Endothelial cell of umbilical vein (primary cell): ENCODE measurements at regions not wholly inside any gene's neighbourhood (a gene's known extent, or its start where the extent isn't known, plus 50 kb on each side); places are given as distances from the start of the nearest gene placed in this dataset.

Experiments used
- BruUV-seq: library from RNA; stranded (reverse); fragments of 400-500 nt; replicated peaks from 2 replicates; lab custom pipeline; 2021; lab: Mats Ljungman, UMichigan
- CTCF ChIA-PET: fragments of 300-600, 350-600 bp; sonication (Branson Sonifier 250); formaldehyde crosslinking; loops from one replicate; lab custom pipeline; 2021; ENCODE audit warnings: antibody characterized with exemption, inconsistent platforms; lab: Charles Lee
- POLR2A ChIA-PET: fragments of 300-600, 350-600 bp; sonication (Branson Sonifier 250); formaldehyde crosslinking; loops from one replicate; lab custom pipeline; 2021; ENCODE audit warnings: antibody characterized with exemption, inconsistent platforms; lab: Charles Lee
- DNase-seq: peaks from one replicate; pipeline ENCODE4 v3.0.0-alpha.2; 2011; ENCODE audit warnings: low read depth, low spot score
- FAIRE-seq: peaks from 2 replicates; lab custom pipeline; 2011; peaks lifted over from hg19 to GRCh38; lab: Jason Lieb, UNC
- H2AFZ ChIP-seq: 2 replicates; pipeline ENCODE4 v1.6.0; 2012; ENCODE audit warnings: low read depth, low read length, control low read depth, inconsistent platforms
- H3K27ac ChIP-seq: 2 replicates; pipeline ENCODE4 v1.5.1; 2011; ENCODE audit warnings: low read depth, mild to moderate bottlenecking, control low read depth, low read length, moderate library complexity; ENCODE audit not compliant: insufficient read depth
- H3K27me3 ChIP-seq, 2 experiments: 2 replicates each; pipeline versions ENCODE4 v1.6.0 to v1.6.1; 2011; ENCODE audit warnings: low read length in 2 of 2, mixed read lengths in 1 of 2; ENCODE audit not compliant: control insufficient read depth in 2 of 2, insufficient read depth in 2 of 2
- H3K36me3 ChIP-seq, 2 experiments: 2 replicates in 1 of 2; 3 replicates in 1 of 2; pipeline ENCODE4 v1.5.1; 2011; ENCODE audit warnings: low read length in 2 of 2, mild to moderate bottlenecking in 1 of 2, moderate library complexity in 1 of 2; ENCODE audit not compliant: control insufficient read depth in 2 of 2, insufficient read depth in 2 of 2; ENCODE audit errors: extremely low read depth in 1 of 2
- H3K4me1 ChIP-seq: 3 replicates; pipeline ENCODE4 v1.5.1; 2011; ENCODE audit warnings: mild to moderate bottlenecking, low read length; ENCODE audit not compliant: control insufficient read depth, insufficient read depth; ENCODE audit errors: extremely low read depth
- H3K4me2 ChIP-seq: 2 replicates; pipeline ENCODE4 v1.6.1; 2011; ENCODE audit warnings: low read length, control low read depth, mixed read lengths; ENCODE audit not compliant: insufficient read depth
- H3K4me3 ChIP-seq, 3 experiments: fragments of 200-600 bp in 1 of 3; sonication (generic), shearing (Covaris generic) in 1 of 3; replicated peaks in 1 of 3; 2 replicates each; pipeline ENCODE4 v1.5.1; 2011 to 2016; ENCODE audit warnings: control low read depth in 3 of 3, low read length in 3 of 3, mild to moderate bottlenecking in 2 of 3, inconsistent platforms in 1 of 3, low read depth in 1 of 3, moderate library complexity in 1 of 3; ENCODE audit not compliant: insufficient read depth in 1 of 3
- H3K79me2 ChIP-seq: 2 replicates; pipeline ENCODE4 v1.6.0; 2012; ENCODE audit warnings: low read length, inconsistent platforms; ENCODE audit not compliant: control insufficient read depth, insufficient read depth
- H3K9ac ChIP-seq: replicated peaks from 2 replicates; pipeline ENCODE3; 2011; ENCODE audit warnings: low read length, control low read depth; ENCODE audit not compliant: insufficient read depth; ENCODE audit errors: extremely low read depth
- H3K9me1 ChIP-seq: replicated peaks from 3 replicates; pipeline ENCODE4 v1.6.0; 2011; ENCODE audit warnings: mild to moderate bottlenecking, low read length; ENCODE audit not compliant: control insufficient read depth, insufficient read depth; ENCODE audit errors: extremely low read depth
- H3K9me3 ChIP-seq: replicated peaks from 2 replicates; pipeline ENCODE4 v1.5.1; 2012; ENCODE audit warnings: low read length, inconsistent platforms; ENCODE audit not compliant: control insufficient read depth, insufficient read depth
- H4K20me1 ChIP-seq: replicated peaks from 2 replicates; pipeline ENCODE3; 2011; ENCODE audit warnings: mild to moderate bottlenecking, low read length; ENCODE audit not compliant: control insufficient read depth, insufficient read depth; ENCODE audit errors: extremely low read depth
- EZH2 ChIP-seq: IDR thresholded peaks from 2 replicates; pipeline ENCODE4 v1.6.1; 2012; ENCODE audit warnings: borderline replicate concordance, low read depth, mild to moderate bottlenecking, moderate library complexity, low read length, inconsistent platforms; ENCODE audit not compliant: severe bottlenecking
- FOS ChIP-seq: IDR thresholded peaks from 2 replicates; pipeline ENCODE4 v1.6.1; 2011; ENCODE audit warnings: mild to moderate bottlenecking, low read length, moderate library complexity, borderline replicate concordance; ENCODE audit not compliant: insufficient read depth
- GATA2 ChIP-seq: IDR thresholded peaks from 2 replicates; pipeline ENCODE4 v1.7.0; 2011; ENCODE audit warnings: low read depth, mild to moderate bottlenecking, moderate library complexity, mixed read lengths, low read length; ENCODE audit not compliant: insufficient read length, insufficient read depth
- JUN ChIP-seq: IDR thresholded peaks from 2 replicates; pipeline ENCODE4 v1.6.1; 2011; ENCODE audit warnings: borderline replicate concordance, low read depth; ENCODE audit not compliant: insufficient read length, insufficient read depth
- MYC ChIP-seq: IDR thresholded peaks from one replicate; pipeline ENCODE4 v1.6.1; 2011; ENCODE audit warnings: mild to moderate bottlenecking, low read depth, low read length
- POLR2A ChIP-seq: IDR thresholded peaks from 2 replicates; pipeline ENCODE4 v1.6.1; 2012; ENCODE audit warnings: low read depth, mild to moderate bottlenecking, control low read depth, low read length
- POLR2AphosphoS5 ChIP-seq: IDR thresholded peaks from 2 replicates; pipeline ENCODE4 v1.6.1; 2012; ENCODE audit warnings: low read depth, mild to moderate bottlenecking, control low read depth, low read length, moderate library complexity; ENCODE audit not compliant: insufficient read depth
- dilution Hi-C: fragments of 300-500 bp; cut with MboI; formaldehyde crosslinking; loops from one replicate; pipeline ENCODE4 v1.15.0; 2019; ENCODE audit warnings: low sequenced_read_pairs; ENCODE audit not compliant: extremely low pct_ligation_motif_present
- intact Hi-C: fragments of 100-400 bp; cut with micrococcal nuclease; formaldehyde crosslinking; loops from one replicate; pipeline ENCODE4 v1.10.0; 2022
- TF ChIP-seq, protein P1 (sequence below), 2 donors: IDR thresholded peaks; 1 replicate in 1 of 2; 2 replicates in 1 of 2; pipeline ENCODE4 v1.5.1; 2011; ENCODE audit warnings: low read length in 2 of 2, mild to moderate bottlenecking in 2 of 2, moderate library complexity in 2 of 2, control low read depth in 1 of 2, inconsistent platforms in 1 of 2, low read depth in 1 of 2; ENCODE audit not compliant: insufficient read depth in 1 of 2; ENCODE audit errors: extremely low read depth in 1 of 2
- TF ChIP-seq, protein P2 (sequence below): IDR thresholded peaks from 2 replicates; pipeline ENCODE4 v1.6.1; 2011; ENCODE audit not compliant: insufficient read depth, insufficient read length

- FAIRE-seq (no peak), DNase-seq (peak; percentile 32)
- Histone ChIP-seq H3K9me1 (no peaks in the 10 kb centered on the region), H3K9ac (no peak overlapping the region), H3K9me3 (no peaks in the 10 kb centered on the region), H3K4me2 (no peak overlapping the region), H3K4me3 (no peak overlapping the region), H2AFZ (peak overlapping the region; percentile 68), H4K20me1 (no peaks in the 10 kb centered on the region), H3K27me3 (no peaks in the 10 kb centered on the region), H3K36me3 (no peaks in the 10 kb centered on the region), H3K79me2 (no peaks in the 10 kb centered on the region), H3K4me1 (peaks cover 3% of the 10 kb centered on the region), H3K27ac (no peak overlapping the region)
- dilution Hi-C loops (no loop called here), intact Hi-C loops (no loop called here)
- CTCF ChIA-PET: interaction anchor here (1.5 to 2.4 kb wide), 2 partner anchors 13 to 16 kb away, joined by 3 to 6 read pairs; no protein-coding TSS in a partner anchor
- TF ChIP-seq POLR2AphosphoS5: no peak
- TF ChIP-seq, protein P1, sequence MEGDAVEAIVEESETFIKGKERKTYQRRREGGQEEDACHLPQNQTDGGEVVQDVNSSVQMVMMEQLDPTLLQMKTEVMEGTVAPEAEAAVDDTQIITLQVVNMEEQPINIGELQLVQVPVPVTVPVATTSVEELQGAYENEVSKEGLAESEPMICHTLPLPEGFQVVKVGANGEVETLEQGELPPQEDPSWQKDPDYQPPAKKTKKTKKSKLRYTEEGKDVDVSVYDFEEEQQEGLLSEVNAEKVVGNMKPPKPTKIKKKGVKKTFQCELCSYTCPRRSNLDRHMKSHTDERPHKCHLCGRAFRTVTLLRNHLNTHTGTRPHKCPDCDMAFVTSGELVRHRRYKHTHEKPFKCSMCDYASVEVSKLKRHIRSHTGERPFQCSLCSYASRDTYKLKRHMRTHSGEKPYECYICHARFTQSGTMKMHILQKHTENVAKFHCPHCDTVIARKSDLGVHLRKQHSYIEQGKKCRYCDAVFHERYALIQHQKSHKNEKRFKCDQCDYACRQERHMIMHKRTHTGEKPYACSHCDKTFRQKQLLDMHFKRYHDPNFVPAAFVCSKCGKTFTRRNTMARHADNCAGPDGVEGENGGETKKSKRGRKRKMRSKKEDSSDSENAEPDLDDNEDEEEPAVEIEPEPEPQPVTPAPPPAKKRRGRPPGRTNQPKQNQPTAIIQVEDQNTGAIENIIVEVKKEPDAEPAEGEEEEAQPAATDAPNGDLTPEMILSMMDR (IDR thresholded peaks at IDR 0.05; ENCODE audit: extremely low read depth in 1 of 2, insufficient read depth in 1 of 2, low read depth in 1 of 2, low read length in 2 of 2): no peak
- no peak for TF ChIP-seq GATA2
- POLR2A ChIA-PET: no interaction called here
- no TSS peak for BruUV-seq
These were observed 329.6 kb upstream of the RSPO3 start for GRCh38 chr6:126788861-126789365.

DNA sequence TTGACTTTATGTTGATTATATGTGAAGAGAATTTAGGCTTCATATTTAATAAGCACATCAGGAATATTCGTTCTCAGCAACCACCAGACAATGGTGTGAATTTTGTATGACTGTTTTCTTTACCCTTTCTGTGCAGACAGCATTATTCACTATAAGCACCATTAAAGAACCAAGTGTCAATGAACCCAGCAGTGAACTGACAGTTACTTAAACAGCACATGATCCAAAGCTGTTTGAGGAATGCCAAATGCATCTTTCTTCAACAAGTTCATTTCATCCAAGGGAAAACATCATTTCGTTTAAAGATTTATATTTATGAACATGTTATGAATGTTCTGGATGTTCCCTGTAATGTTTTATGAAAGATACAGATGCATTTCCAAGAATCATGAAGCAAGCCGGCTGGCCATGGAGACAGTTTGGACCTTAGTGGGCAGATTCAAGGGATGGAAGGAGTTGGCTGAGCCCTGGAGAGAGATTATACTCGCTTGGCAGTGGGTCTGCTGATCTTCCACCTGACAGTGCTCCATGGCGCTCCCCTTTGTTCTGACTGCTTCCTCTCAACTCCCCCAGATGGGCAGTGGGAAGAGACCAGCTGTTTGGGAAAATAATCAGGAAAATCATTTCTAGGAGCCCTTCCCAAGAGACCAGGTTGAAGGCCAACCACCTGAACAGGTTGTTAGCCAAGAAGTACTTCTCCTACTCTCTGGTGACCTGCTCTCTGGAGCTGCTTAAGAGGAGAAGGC, 326.0 kb upstream of the RSPO3 start:
- ChIA-PET POLR2A (no interaction called here), CTCF (interaction anchor here (1.3 kb wide), 1 partner anchor 12 kb away, joined by 4 read pairs; no protein-coding TSS in a partner anchor)
- no peak for FAIRE-seq
- no peaks in the 10 kb centered on the region for H3K9me3 ChIP-seq
- H2AFZ ChIP-seq: no peak overlapping the region
- H3K9me1 ChIP-seq: no peaks in the 10 kb centered on the region
- H3K79me2 ChIP-seq: no peaks in the 10 kb centered on the region
- H3K27me3 ChIP-seq: no peaks in the 10 kb centered on the region
- no peak overlapping the region for H3K9ac ChIP-seq
- no TSS peak for BruUV-seq
- peaks cover 3% of the 10 kb centered on the region for H3K4me1 ChIP-seq
- intact Hi-C loops: no loop called here
- no peak overlapping the region for H3K4me3 ChIP-seq
- no peak for DNase-seq
- H3K4me2 ChIP-seq: no peak overlapping the region
- TF ChIP-seq GATA2: no peak
- TF ChIP-seq MYC: no peak
- TF ChIP-seq JUN: no peak
- TF ChIP-seq, protein P1 (IDR thresholded peaks at IDR 0.05; ENCODE audit: extremely low read depth in 1 of 2, insufficient read depth in 1 of 2, low read depth in 1 of 2, low read length in 2 of 2): no peak
- no peak for TF ChIP-seq EZH2
- no peak for TF ChIP-seq POLR2A
- TF ChIP-seq, protein P2, sequence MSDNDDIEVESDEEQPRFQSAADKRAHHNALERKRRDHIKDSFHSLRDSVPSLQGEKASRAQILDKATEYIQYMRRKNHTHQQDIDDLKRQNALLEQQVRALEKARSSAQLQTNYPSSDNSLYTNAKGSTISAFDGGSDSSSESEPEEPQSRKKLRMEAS: no peak
- no peak for TF ChIP-seq FOS
- TF ChIP-seq POLR2AphosphoS5: no peak
- no peaks in the 10 kb centered on the region for H3K36me3 ChIP-seq
- dilution Hi-C loops: no loop called here
- H4K20me1 ChIP-seq: no peaks in the 10 kb centered on the region
- no peak overlapping the region for H3K27ac ChIP-seq
